GM23338 (cell line): ENCODE measurements at regions not wholly inside any gene's neighbourhood (a gene's known extent, or its start where the extent isn't known, plus 50 kb on each side); places are given as distances from the start of the nearest gene placed in this dataset.

Experiments
- ATAC-seq: fragments of 200-7000 bp; cut with Tn5 transposase; 3 replicates; pipeline ENCODE4 v1.9.1; 2020
- DNase-seq: peaks from one replicate; pipeline ENCODE4 v3.0.0-alpha.2; 2015; ENCODE audit warnings: low spot score
- H2AFZ ChIP-seq: fragments of 200-600 bp; sonication (generic); 2 replicates; pipeline ENCODE4 v1.8.0; 2016; ENCODE audit warnings: antibody characterized with exemption, mild to moderate bottlenecking, moderate library complexity
- H3F3A ChIP-seq: fragments of 200-600 bp; sonication (generic); replicated peaks from 2 replicates; pipeline ENCODE4 v1.8.0; 2017; ENCODE audit warnings: antibody characterized with exemption, mixed run types, low read depth
- H3K27ac ChIP-seq: fragments of 200-600 bp; sonication (generic); 2 replicates; pipeline ENCODE4 v1.6.1; 2016; ENCODE audit warnings: low read depth
- H3K27me3 ChIP-seq: fragments of 200-600 bp; sonication (generic); 2 replicates; pipeline ENCODE4 v1.8.0; 2016; ENCODE audit warnings: mild to moderate bottlenecking, mixed run types, moderate library complexity; ENCODE audit not compliant: insufficient read depth
- H3K36me3 ChIP-seq: fragments of 200-600 bp; sonication (generic); 2 replicates; pipeline ENCODE4 v1.8.0; 2016; ENCODE audit warnings: mild to moderate bottlenecking; ENCODE audit not compliant: insufficient read depth
- H3K4me1 ChIP-seq: fragments of 200-600 bp; sonication (generic); 2 replicates; pipeline ENCODE4 v1.8.0; 2016; ENCODE audit warnings: mild to moderate bottlenecking, moderate library complexity; ENCODE audit not compliant: insufficient read depth
- H3K4me2 ChIP-seq: fragments of 200-600 bp; sonication (generic); 2 replicates; pipeline ENCODE4 v1.7.1; 2017; ENCODE audit warnings: mixed run types
- H3K4me3 ChIP-seq: fragments of 200-600 bp; sonication (generic); 2 replicates; pipeline ENCODE4 v1.6.1; 2016; ENCODE audit warnings: mixed run types
- H3K79me2 ChIP-seq: fragments of 200-600 bp; sonication (generic); replicated peaks from 2 replicates; pipeline ENCODE4 v1.8.0; 2017; ENCODE audit warnings: mild to moderate bottlenecking; ENCODE audit not compliant: insufficient read depth
- H3K9me2 ChIP-seq: fragments of 200-600 bp; sonication (generic); 2 replicates; pipeline ENCODE4 v1.8.0; 2017; ENCODE audit not compliant: insufficient read depth
- H4K20me1 ChIP-seq: fragments of 200-600 bp; sonication (generic); replicated peaks from 2 replicates; pipeline ENCODE4 v1.8.0; 2017; ENCODE audit warnings: mild to moderate bottlenecking; ENCODE audit not compliant: insufficient read depth
- H3K27ac Mint-ChIP-seq: 2 replicates; pipeline ENCODE4 v1.8.0; 2020; ENCODE audit warnings: inconsistent platforms, mild to moderate bottlenecking, moderate library complexity, mixed read lengths
- H3K27me3 Mint-ChIP-seq: 3 replicates; pipeline ENCODE4 v1.8.0; 2022; ENCODE audit warnings: low read depth, mild to moderate bottlenecking, moderate library complexity, mixed read lengths, inconsistent platforms; ENCODE audit not compliant: insufficient read depth, poor library complexity
- H3K36me3 Mint-ChIP-seq: 3 replicates; pipeline ENCODE4 v1.8.0; 2021; ENCODE audit warnings: low read depth, mild to moderate bottlenecking, inconsistent platforms, moderate library complexity, mixed read lengths
- H3K4me1 Mint-ChIP-seq: 3 replicates; pipeline ENCODE4 v1.8.0; 2020; ENCODE audit warnings: mild to moderate bottlenecking, inconsistent platforms, mixed read lengths
- H3K4me3 Mint-ChIP-seq: 3 replicates; pipeline ENCODE4 v1.8.0; 2021; ENCODE audit warnings: moderate library complexity, mild to moderate bottlenecking, inconsistent platforms, mixed read lengths
- H3K9me3 Mint-ChIP-seq: 3 replicates; pipeline ENCODE4 v1.8.0; 2020; ENCODE audit warnings: moderate library complexity, mild to moderate bottlenecking, inconsistent platforms, mixed read lengths
- CTCF ChIP-seq, 2 experiments: fragments of 200-600 bp in 1 of 2; sonication (generic) in 1 of 2; conservative IDR thresholded peaks; 2 replicates each; pipeline versions ENCODE4 v1.5.1 to v1.6.1; 2016 to 2017; ENCODE audit warnings: antibody characterized with exemption in 2 of 2, low read depth in 2 of 2, mild to moderate bottlenecking in 2 of 2, moderate library complexity in 1 of 2
- ETS1 ChIP-seq: IDR thresholded peaks from 2 replicates; pipeline ENCODE4 v1.6.1; 2016; ENCODE audit warnings: antibody characterized with exemption
- EZH2phosphoT487 ChIP-seq: fragments of 200-600 bp; sonication (generic); IDR thresholded peaks from one replicate; pipeline ENCODE4 v1.8.1; 2018; ENCODE audit warnings: antibody characterized with exemption; ENCODE audit not compliant: unreplicated experiment
- JUNB ChIP-seq: IDR thresholded peaks from one replicate; pipeline ENCODE4 v1.6.1; 2016; ENCODE audit warnings: antibody characterized with exemption; ENCODE audit not compliant: unreplicated experiment
- NANOG ChIP-seq: IDR thresholded peaks from 2 replicates; pipeline ENCODE4 v1.6.1; 2016; ENCODE audit warnings: antibody characterized with exemption, borderline replicate concordance
- POLR2AphosphoS5 ChIP-seq: IDR thresholded peaks from 2 replicates; pipeline ENCODE4 v1.6.1; 2016; ENCODE audit warnings: antibody characterized with exemption, low read depth
- STAT1 ChIP-seq: IDR thresholded peaks from one replicate; pipeline ENCODE4 v1.6.1; 2016; ENCODE audit warnings: antibody characterized with exemption; ENCODE audit not compliant: unreplicated experiment
- ZNF331 ChIP-seq: fragments of 250-450 bp; sonication (Bioruptor Pico); IDR thresholded peaks from 2 replicates; pipeline ENCODE4 v1.5.0; 2020; ENCODE audit warnings: low read depth, mild to moderate bottlenecking, moderate library complexity
- ZNF462 ChIP-seq: fragments of 250-450 bp; sonication (Bioruptor Pico); IDR thresholded peaks from 2 replicates; pipeline ENCODE4 v1.5.0; 2020; ENCODE audit warnings: mild to moderate bottlenecking, moderate library complexity

GRCh38 chr6:9040718-9041117 lies 605.4 kb upstream of the SLC35B3 start (continued):
- TF ChIP-seq ZNF462 (CRISPR knock-in tag) (no peak), POLR2AphosphoS5 (no peak), EZH2phosphoT487 (no peak), ETS1 (no peak), ZNF331 (CRISPR knock-in tag) (no peak), STAT1 (no peak), NANOG (no peak), JUNB (no peak)

- Histone ChIP-seq H3F3A (no peaks in the 10 kb centered on the region), H3K27me3 (no peaks in the 10 kb centered on the region)
Observed at GRCh38 chr6:9039258-9039657, 603.9 kb upstream of the SLC35B3 start.

More at GRCh38 chr6:9039258-9039657, 603.9 kb upstream of the SLC35B3 start:
- Mint-ChIP-seq H3K27me3 (no peaks in the 10 kb centered on the region), H3K4me1 (peaks cover 8% of the 10 kb centered on the region; the same call in 2 of the 3 replicates), H3K4me3 (no peak overlapping the region), H3K27ac (no peak overlapping the region), H3K36me3 (peaks cover 8% of the 10 kb centered on the region; the same call in 2 of the 3 replicates), H3K9me3 (peaks cover 19% of the 10 kb centered on the region)
- no peak for DNase-seq
- Histone ChIP-seq H2AFZ (no peak overlapping the region), H3K4me2 (no peak overlapping the region), H3K4me1 (0 out of 2 replicates have a peak, but pooled peaks cover 3% of the 10 kb centered on the region), H3K79me2 (no peaks in the 10 kb centered on the region), H3K4me3 (no peak overlapping the region), H3K36me3 (no peaks in the 10 kb centered on the region), H3K27ac (no peak overlapping the region), H4K20me1 (no peaks in the 10 kb centered on the region), H3K9me2 (no peaks in the 10 kb centered on the region; the same call in none of the 2 replicates)
- no peak for ATAC-seq
- TF ChIP-seq CTCF (conservative IDR thresholded peaks at IDR 0.05; ENCODE audit: low read depth in 2 of 2) (peak in 1 of 2 experiments; percentile 28; a peak in 1 of 4 replicates), POLR2AphosphoS5 (no peak)
